ENCODE measurements at regions not wholly inside any gene's neighbourhood (a gene's known extent, or its start where the extent isn't known, plus 50 kb on each side); places are given as distances from the start of the nearest gene placed in this dataset. TPM values are rescaled to one million over a fixed set of nuclear protein-coding genes. Genes with fewer than 3 reads are reported as not detected.

MicroRNAs in the stretch of these regions (microRNA counts, 767-probe panel; counts per million panel counts)
- microRNA hsa-miR-1297, result 723 counts per million, percentile 96 among the panel's probes with 10 or more counts

Small RNAs in the stretch of these regions (microRNA-seq; reads per million reads assigned to microRNA genes)
- gene MIR1297 (ENCODE audit: borderline number of aligned reads, borderline replicate concordance) (not detected), gene MIR5007 (ENCODE audit: borderline number of aligned reads, borderline replicate concordance) (not detected)

Small RNAs in the stretch of these regions (small RNA-seq; reads per million reads assigned to genes)
- gene MIR5007 (ENCODE audit: insufficient read depth, insufficient read length, low read depth, low replicate concordance) (not detected), gene RF02271 (ENCODE audit: insufficient read depth, insufficient read length, low read depth, low replicate concordance) (not detected)
